ENCODE measurements at regions not wholly inside any gene's neighbourhood (a gene's known extent, or its start where the extent isn't known, plus 50 kb on each side); places are given as distances from the start of the nearest gene placed in this dataset.

DNA sequence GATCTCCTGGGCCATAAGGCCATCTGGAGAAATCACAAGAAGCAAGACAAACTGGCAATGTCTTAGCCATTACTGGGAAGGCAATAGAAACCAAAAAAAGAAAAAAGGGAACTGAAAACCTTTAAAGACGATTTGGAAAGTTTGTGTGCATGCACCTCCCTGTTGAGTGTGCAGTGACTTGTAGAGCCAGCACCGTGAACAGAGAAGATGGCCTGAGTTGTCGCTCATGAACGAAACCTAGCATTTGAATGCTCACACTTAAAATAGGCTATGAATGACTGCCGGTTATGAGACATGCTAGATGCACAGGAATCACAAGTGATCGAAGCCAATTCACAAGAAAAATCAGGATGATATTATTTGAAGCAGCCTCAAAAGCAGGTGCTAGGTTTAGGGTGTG, 151.3 kb upstream of the ADO start:
- no peak for DNase-seq (ENCODE audit: low spot score)

DNA sequence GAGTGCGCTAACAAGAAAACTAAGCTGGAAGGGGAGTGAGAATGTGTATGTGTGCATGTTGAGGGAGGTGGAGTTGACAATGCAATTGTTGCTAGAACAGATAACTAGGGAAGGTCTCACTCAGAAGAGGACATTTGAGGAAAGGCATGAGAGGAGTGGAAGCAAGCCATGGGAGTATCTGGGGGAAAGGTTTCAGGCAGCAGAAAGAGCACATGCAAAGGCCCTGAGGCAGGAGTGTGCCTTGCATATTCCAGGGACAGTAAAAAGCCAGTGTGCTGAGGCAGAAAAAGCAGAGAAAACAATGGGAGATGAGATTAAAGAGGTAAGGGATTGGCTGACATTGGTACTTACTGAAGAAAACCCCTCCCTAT, 149.6 kb upstream of the ADO start:
- no peak for DNase-seq (ENCODE audit: low spot score)

- no peak for DNase-seq (ENCODE audit: low spot score)
Observed at GRCh38 chr10:62655337-62655994, 149.1 kb upstream of the ADO start.

GRCh38 chr10:62657244-62657835, 147.2 kb upstream of the ADO start:
- DNase-seq (ENCODE audit: low spot score) = no peak

- DNase-seq (ENCODE audit: low spot score) = no peak
Observed at GRCh38 chr10:62658516-62658915, 146.0 kb upstream of the ADO start.

DNA sequence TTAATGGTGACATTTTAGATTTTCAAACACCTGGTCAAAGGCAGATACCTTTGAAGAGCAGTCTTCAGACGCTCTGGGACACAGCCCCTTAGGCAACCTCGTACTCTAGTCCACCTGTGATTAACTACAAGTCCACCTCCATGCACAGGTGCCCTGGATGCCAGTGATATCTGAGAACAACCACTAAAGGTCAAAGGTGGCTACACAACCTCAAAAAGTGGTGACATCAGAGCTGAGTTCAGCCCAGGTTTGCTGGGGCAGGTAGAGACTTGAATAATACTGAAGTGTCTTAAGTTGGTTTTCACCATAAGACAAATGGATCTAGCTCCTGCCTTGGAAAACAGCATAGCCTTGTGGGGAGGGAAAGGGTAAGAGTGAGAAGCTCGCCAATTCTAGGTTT, 143.4 kb upstream of the ADO start:
- no peak for DNase-seq (ENCODE audit: low spot score)

- DNase-seq (ENCODE audit: low spot score) = no peak
Observed at GRCh38 chr10:62662486-62662885, 142.0 kb upstream of the ADO start.

GRCh38 chr10:62665771-62666170, 138.7 kb upstream of the ADO start:
- DNase-seq (ENCODE audit: low spot score) = no peak

DNA sequence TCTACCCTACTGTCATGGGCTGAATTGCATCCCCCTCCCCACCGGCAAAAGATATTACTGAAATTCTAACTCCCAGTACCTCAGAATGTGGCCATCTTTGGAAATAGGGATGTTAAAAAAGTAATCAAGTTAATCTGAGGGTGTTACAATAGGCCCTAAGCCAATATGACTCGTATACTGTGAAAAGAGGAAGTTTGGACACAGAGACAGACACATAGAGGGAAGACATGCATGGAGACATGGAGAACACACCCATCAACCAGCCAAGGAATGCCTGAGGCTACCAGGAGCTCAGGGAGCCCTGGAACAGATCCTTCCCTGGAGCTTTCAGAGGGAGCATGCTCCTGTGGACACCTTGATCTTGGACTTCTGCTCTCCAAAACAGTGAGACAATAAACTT, 138.2 kb upstream of the ADO start:
- no peak for DNase-seq (ENCODE audit: low spot score)

- DNase-seq (ENCODE audit: low spot score) = no peak
Observed at GRCh38 chr10:62669341-62669740, 135.2 kb upstream of the ADO start.

GRCh38 chr10:62671104-62671503, 133.4 kb upstream of the ADO start:
- no peak for DNase-seq (ENCODE audit: low spot score)

GRCh38 chr10:62681211-62681940, 123.1 kb upstream of the ADO start:
- no peak for DNase-seq (ENCODE audit: low spot score)

- no peak for DNase-seq (ENCODE audit: low spot score)
Observed at GRCh38 chr10:62684911-62685310, 119.6 kb upstream of the ADO start.

DNA sequence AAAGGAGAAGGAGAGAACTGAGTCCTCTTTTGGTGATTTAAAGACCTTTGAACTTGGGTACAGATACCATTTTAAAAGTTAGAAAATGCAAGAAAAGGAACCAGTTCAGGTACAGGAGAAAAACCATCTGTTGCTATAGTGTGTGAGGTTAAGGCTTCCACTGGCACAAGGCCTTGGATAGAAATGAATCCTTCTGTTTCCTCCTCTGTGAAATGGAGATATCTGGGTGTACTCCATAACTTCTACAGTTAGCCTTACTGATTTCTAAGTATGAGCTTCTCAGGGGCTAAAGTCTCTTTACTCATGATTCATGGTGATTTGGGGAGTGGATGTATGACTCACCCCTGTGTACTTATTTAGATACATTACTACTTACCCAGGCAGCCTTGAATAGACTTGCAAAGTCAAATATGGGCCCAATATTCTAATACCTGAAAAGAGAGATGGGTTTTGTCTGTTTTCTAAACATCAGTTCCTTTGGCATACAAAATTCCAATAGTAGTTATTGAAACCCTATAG, 117.2 kb upstream of the ADO start:
- no peak for DNase-seq (ENCODE audit: low spot score)

DNA sequence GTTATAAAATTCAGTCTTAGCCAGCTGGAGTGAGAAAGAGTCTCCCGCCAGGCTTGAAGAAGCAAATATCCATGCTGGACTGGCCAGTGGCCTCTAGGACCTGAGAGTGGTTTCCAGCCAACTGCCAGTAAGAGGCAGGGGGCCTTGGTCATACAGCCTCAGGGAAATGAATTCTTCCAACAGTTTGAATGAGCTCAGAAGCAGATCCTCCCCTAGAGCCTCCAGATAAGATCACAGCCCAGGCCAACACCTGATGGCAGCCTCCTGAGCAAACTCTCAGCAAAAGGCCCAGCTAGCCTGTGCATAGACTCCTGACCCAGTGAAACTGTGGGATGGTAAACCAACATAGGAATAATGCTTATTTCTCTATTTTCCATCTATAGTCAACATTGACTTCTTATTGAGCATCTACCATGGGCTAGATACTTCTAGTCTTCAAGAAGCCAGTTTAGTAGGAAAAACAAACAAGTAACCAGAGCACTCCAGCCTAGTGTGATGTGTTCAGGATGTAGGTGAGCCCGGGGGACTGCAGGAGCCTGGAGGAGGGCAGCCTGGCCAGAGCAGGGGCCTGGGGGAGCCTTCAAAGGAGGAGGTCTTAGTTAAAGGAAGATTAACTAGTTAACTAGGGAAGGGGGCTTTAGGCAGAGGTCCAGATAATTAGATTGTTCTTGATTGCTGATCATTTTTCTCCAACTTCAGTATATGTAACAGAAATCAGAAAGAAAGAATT, 115.4 kb upstream of the ADO start:
- no peak for DNase-seq (ENCODE audit: low spot score)

DNA sequence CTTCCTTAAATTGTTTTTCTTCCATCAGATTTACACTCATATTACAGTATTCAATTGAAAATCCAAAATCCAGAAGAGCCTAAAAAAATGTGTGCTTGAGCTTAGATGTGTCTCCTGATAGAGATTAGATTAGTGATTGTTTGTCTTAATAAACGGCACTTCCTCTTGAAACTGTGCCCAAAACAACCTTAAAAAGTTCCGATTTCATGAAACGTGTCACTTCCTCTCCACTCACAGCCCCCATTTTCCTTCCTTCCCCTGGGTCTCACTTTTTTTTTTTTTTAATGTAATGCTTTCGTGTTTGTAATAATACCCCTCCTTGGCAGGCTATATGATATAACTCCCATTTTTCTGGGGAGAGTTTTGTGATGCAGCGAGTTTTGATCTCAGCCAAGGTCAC, 114.8 kb upstream of the ADO start:
- DNase-seq (ENCODE audit: low spot score) = no peak

DNA sequence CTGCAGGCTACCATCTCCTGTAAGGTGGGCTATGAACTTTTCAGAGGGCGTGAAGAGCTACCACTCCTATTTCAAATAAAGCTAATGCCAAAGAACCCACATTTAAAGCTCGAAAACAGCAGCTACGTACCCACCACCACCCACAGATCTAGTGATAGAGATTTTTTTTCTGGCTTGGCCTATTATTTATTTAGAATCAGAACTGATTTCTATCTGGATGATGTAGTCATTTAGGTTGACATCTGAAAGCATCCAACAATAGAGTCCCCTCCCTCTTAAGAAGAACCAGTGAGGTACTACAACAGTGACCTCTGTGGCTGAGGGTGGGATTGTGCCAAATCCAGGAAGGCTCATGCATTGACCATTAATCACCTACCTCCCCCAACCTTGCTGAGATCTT, 113.8 kb upstream of the ADO start:
- DNase-seq (ENCODE audit: low spot score) = no peak

DNA sequence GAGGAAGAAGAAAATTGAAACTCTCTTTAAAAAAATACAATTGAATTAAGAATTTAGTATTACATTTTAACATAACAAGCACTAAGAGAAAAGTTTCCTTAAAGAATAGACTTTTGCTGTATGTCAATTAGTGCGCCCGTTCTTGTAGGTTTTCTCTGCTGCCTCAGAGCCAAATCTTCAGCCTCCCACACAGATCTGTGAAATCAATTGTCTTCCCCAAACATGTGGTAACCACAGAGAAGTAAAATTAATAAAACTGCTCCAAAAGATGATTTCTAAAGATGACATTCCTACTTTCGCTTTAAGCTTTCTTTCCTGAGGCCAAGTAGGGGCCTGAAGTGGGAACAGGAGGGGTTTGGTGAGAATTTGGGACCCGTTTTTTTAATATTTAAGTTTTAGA, 113.2 kb upstream of the ADO start:
- no peak for DNase-seq (ENCODE audit: low spot score)

DNA sequence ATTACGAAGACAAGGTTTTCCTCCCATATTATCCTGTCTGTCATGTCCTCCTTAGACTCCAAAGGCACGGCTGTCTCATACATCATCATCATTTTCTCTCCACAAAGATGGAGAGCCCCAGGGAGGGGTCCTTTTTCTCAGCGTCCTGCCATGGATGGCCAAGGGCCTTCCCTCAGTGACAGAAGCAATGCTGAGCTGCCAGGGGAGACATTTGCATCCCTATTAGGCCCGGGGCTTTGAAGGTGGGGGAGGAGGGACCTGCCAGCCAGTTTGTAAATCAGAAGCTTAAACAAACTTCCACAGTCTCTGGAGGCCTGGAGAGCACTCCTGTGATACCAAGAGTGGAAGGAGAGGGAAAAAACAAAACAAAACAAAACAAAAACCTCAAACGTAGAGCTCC, 112.4 kb upstream of the ADO start:
- no peak for DNase-seq (ENCODE audit: low spot score)

- no peak for DNase-seq (ENCODE audit: low spot score)
Observed at GRCh38 chr10:62693306-62693705, 111.2 kb upstream of the ADO start.

GRCh38 chr10:62694537-62695126, 109.9 kb upstream of the ADO start:
- DNase-seq (ENCODE audit: low spot score) = no peak

GRCh38 chr10:62696798-62697197, 107.7 kb upstream of the ADO start:
- no peak for DNase-seq (ENCODE audit: low spot score)

All from SK-N-DZ (cell line).